ENCODE measurements at regions not wholly inside any gene's neighbourhood (a gene's known extent, or its start where the extent isn't known, plus 50 kb on each side); places are given as distances from the start of the nearest gene placed in this dataset.

DNA sequence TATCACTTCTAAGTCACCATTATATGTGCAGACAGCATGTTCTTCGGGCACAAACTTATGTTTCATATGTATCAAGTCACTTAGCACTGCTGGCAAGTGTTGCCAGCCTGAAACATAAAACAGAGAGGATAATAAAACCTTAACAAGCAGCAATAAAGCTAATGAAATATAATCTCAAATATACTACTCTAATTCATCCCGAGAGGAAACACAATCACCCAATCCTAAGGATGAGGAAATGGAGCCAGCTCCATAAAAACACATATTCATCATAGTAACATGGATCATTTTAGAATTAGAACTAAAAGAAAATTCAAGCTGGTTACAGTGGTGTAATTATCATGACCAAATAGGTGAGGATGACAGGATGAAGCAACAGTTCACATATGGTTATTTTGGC is 1072.7 kb downstream of the EPHA3 start (continued):
- TF ChIP-seq ZIC2 (tag by site-specific recombination; IDR thresholded peaks at IDR 0.05) (no peak), ZBTB1 (tag by site-specific recombination; IDR thresholded peaks at IDR 0.05) (no peak), ZBTB48 (tag by site-specific recombination; IDR thresholded peaks at IDR 0.05) (no peak), SCRT2 (tag by site-specific recombination; IDR thresholded peaks at IDR 0.05) (no peak), ZNF174 (tag by site-specific recombination; IDR thresholded peaks at IDR 0.05) (no peak), HOXA7 (CRISPR knock-in tag; IDR thresholded peaks at IDR 0.05; ENCODE audit: borderline replicate concordance) (no peak), SP3 (tag by site-specific recombination; IDR thresholded peaks at IDR 0.05) (no peak), ZNF2 (tag by site-specific recombination; IDR thresholded peaks at IDR 0.05) (no peak), ZNF335 (tag by site-specific recombination; conservative IDR thresholded peaks at IDR 0.05) (no peak), ZNF843 (tag by site-specific recombination; IDR thresholded peaks at IDR 0.05) (peak; percentile 58), ZBTB7A (tag by site-specific recombination; IDR thresholded peaks at IDR 0.05; ENCODE audit: low read depth) (no peak), ZBTB20 (tag by site-specific recombination; IDR thresholded peaks at IDR 0.05) (no peak), ZNF350 (tag by site-specific recombination; IDR thresholded peaks at IDR 0.05) (no peak), ZNF211 (tag by site-specific recombination; IDR thresholded peaks at IDR 0.05; ENCODE audit: low read depth) (no peak), SCRT1 (tag by site-specific recombination; IDR thresholded peaks at IDR 0.05; ENCODE audit: borderline replicate concordance) (no peak), ZNF10 (tag by site-specific recombination; IDR thresholded peaks at IDR 0.05) (no peak), SP7 (tag by site-specific recombination; IDR thresholded peaks at IDR 0.05) (no peak), ZNF23 (tag by site-specific recombination; IDR thresholded peaks at IDR 0.05; ENCODE audit: borderline replicate concordance) (no peak)
- TF ChIP-seq, protein P1, sequence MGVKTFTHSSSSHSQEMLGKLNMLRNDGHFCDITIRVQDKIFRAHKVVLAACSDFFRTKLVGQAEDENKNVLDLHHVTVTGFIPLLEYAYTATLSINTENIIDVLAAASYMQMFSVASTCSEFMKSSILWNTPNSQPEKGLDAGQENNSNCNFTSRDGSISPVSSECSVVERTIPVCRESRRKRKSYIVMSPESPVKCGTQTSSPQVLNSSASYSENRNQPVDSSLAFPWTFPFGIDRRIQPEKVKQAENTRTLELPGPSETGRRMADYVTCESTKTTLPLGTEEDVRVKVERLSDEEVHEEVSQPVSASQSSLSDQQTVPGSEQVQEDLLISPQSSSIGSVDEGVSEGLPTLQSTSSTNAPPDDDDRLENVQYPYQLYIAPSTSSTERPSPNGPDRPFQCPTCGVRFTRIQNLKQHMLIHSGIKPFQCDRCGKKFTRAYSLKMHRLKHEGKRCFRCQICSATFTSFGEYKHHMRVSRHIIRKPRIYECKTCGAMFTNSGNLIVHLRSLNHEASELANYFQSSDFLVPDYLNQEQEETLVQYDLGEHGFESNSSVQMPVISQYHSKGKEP (tag by site-specific recombination; IDR thresholded peaks at IDR 0.05): no peak

DNA sequence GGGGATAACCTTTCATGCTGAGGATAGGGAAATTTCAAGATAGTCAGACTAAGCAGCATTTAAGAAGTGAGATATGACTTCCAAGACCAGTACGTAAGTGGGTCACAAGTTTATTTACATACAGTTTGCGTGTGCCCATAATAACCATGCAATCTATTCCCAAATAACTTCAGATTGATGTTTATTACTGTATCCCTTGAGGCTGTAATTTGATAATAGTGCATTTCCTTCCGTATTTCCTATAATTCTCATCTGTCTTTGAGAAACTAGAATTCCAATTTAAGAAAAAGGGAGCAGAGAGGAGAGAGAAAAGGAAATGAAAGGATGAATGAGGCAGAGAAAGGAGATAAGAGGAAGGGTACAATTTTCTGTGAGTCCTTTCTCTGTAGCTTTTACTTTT is 1073.1 kb downstream of the EPHA3 start:
- ChIA-PET CTCF (no interaction called here), POLR2A (no interaction called here)
- no peak overlapping the region for H3K27ac ChIP-seq (ENCODE audit: extremely low read depth, low read depth, low read length)
- H3K9me3 ChIP-seq (ENCODE audit: control insufficient read depth, insufficient read depth, low read depth, low read length): no peaks in the 10 kb centered on the region
- no peaks in the 10 kb centered on the region; the same call in 1 of the 2 replicates for H3K4me1 ChIP-seq (ENCODE audit: control insufficient read depth, insufficient read depth, low read length)
- H3K4me3 ChIP-seq (ENCODE audit: low read depth, low read length): no peak overlapping the region
- no peaks in the 10 kb centered on the region for H3K36me3 ChIP-seq (ENCODE audit: control insufficient read depth in 2 of 2, insufficient read depth in 1 of 2, low read length in 2 of 2)
- TF ChIP-seq ZNF670 (tag by site-specific recombination; IDR thresholded peaks at IDR 0.05; ENCODE audit: low read depth): no peak
- TF ChIP-seq ZNF391 (tag by site-specific recombination; IDR thresholded peaks at IDR 0.05; ENCODE audit: borderline replicate concordance, low read depth): no peak
- TF ChIP-seq ZNF48 (tag by site-specific recombination; IDR thresholded peaks at IDR 0.05): no peak
- no peak for TF ChIP-seq MZF1 (tag by site-specific recombination; IDR thresholded peaks at IDR 0.05; ENCODE audit: borderline replicate concordance)
- no peak for TF ChIP-seq ZNF596 (tag by site-specific recombination; IDR thresholded peaks at IDR 0.05)
- TF ChIP-seq ZNF549 (tag by site-specific recombination; IDR thresholded peaks at IDR 0.05): no peak
- no peak for TF ChIP-seq ZNF785 (tag by site-specific recombination; IDR thresholded peaks at IDR 0.05)
- TF ChIP-seq ZNF174 (tag by site-specific recombination; IDR thresholded peaks at IDR 0.05): no peak
- no peak for TF ChIP-seq ZNF529 (tag by site-specific recombination; IDR thresholded peaks at IDR 0.05; ENCODE audit: insufficient replicate concordance)
- TF ChIP-seq, protein P2, sequence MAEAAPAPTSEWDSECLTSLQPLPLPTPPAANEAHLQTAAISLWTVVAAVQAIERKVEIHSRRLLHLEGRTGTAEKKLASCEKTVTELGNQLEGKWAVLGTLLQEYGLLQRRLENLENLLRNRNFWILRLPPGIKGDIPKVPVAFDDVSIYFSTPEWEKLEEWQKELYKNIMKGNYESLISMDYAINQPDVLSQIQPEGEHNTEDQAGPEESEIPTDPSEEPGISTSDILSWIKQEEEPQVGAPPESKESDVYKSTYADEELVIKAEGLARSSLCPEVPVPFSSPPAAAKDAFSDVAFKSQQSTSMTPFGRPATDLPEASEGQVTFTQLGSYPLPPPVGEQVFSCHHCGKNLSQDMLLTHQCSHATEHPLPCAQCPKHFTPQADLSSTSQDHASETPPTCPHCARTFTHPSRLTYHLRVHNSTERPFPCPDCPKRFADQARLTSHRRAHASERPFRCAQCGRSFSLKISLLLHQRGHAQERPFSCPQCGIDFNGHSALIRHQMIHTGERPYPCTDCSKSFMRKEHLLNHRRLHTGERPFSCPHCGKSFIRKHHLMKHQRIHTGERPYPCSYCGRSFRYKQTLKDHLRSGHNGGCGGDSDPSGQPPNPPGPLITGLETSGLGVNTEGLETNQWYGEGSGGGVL (tag by site-specific recombination; IDR thresholded peaks at IDR 0.05): no peak
- TF ChIP-seq, protein P3, sequence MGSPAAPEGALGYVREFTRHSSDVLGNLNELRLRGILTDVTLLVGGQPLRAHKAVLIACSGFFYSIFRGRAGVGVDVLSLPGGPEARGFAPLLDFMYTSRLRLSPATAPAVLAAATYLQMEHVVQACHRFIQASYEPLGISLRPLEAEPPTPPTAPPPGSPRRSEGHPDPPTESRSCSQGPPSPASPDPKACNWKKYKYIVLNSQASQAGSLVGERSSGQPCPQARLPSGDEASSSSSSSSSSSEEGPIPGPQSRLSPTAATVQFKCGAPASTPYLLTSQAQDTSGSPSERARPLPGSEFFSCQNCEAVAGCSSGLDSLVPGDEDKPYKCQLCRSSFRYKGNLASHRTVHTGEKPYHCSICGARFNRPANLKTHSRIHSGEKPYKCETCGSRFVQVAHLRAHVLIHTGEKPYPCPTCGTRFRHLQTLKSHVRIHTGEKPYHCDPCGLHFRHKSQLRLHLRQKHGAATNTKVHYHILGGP (tag by site-specific recombination; IDR thresholded peaks at IDR 0.05): no peak
- TF ChIP-seq, protein P4, sequence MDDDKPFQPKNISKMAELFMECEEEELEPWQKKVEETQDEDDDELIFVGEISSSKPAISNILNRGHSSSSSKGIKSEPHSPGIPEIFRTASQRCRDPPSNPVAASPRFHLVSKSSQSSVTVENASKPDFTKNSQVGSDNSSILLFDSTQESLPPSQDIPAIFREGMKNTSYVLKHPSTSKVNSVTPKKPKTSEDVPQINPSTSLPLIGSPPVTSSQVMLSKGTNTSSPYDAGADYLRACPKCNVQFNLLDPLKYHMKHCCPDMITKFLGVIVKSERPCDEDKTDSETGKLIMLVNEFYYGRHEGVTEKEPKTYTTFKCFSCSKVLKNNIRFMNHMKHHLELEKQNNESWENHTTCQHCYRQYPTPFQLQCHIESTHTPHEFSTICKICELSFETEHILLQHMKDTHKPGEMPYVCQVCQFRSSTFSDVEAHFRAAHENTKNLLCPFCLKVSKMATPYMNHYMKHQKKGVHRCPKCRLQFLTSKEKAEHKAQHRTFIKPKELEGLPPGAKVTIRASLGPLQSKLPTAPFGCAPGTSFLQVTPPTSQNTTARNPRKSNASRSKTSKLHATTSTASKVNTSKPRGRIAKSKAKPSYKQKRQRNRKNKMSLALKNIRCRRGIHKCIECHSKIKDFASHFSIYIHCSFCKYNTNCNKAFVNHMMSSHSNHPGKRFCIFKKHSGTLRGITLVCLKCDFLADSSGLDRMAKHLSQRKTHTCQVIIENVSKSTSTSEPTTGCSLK (tag by site-specific recombination; IDR thresholded peaks at IDR 0.05): no peak

Measured in HEK293 (cell line).